HG03095 (cell line): ENCODE measurements at regions not wholly inside any gene's neighbourhood (a gene's known extent, or its start where the extent isn't known, plus 50 kb on each side); places are given as distances from the start of the nearest gene placed in this dataset.
"Not testable (repeated sequence)": the region's sequence is repeated elsewhere in the genome, so short reads cannot be mapped to it uniquely, and the experiment has no call there.

Experiments used
- ATAC-seq: cut with Tn5 transposase; IDR thresholded peaks from one replicate; pipeline ENCODE4 v1.9.1; 2021; ENCODE audit warnings: moderate library complexity; ENCODE audit not compliant: unreplicated experiment

- ATAC-seq, result no peak
Observed at GRCh38 chr13:87295636-87296035, 375.5 kb upstream of the SLITRK5 start.

GRCh38 chr13:87302034-87302433 is 369.1 kb upstream of the SLITRK5 start:
- no peak for ATAC-seq

GRCh38 chr13:87302931-87303330 is 368.2 kb upstream of the SLITRK5 start:
- ATAC-seq, result no peak

GRCh38 chr13:87311165-87311564 is 360.0 kb upstream of the SLITRK5 start:
- no peak for ATAC-seq

GRCh38 chr13:87314822-87315221 is 356.3 kb upstream of the SLITRK5 start:
- no peak for ATAC-seq

- ATAC-seq, result no peak
Observed at GRCh38 chr13:87322386-87322785, 348.8 kb upstream of the SLITRK5 start.

GRCh38 chr13:87324558-87324957 is 346.6 kb upstream of the SLITRK5 start:
- no peak for ATAC-seq

GRCh38 chr13:87331178-87331577 is 340.0 kb upstream of the SLITRK5 start:
- no peak for ATAC-seq

- ATAC-seq, result no peak
Observed at GRCh38 chr13:87333599-87333998, 337.6 kb upstream of the SLITRK5 start.

- ATAC-seq, result no peak
Observed at GRCh38 chr13:87334176-87334575, 337.0 kb upstream of the SLITRK5 start.

- ATAC-seq, result not testable (repeated sequence)
Observed at GRCh38 chr13:87336346-87336889, 334.8 kb upstream of the SLITRK5 start.

- ATAC-seq, result no peak
Observed at GRCh38 chr13:87344176-87344575, 327.0 kb upstream of the SLITRK5 start.

GRCh38 chr13:87355451-87355850 is 315.7 kb upstream of the SLITRK5 start:
- ATAC-seq, result no peak

GRCh38 chr13:87356314-87356713 is 314.9 kb upstream of the SLITRK5 start:
- ATAC-seq, result no peak

GRCh38 chr13:87358319-87358718 is 312.9 kb upstream of the SLITRK5 start:
- ATAC-seq, result no peak

GRCh38 chr13:87361216-87361615 is 310.0 kb upstream of the SLITRK5 start:
- ATAC-seq, result no peak

- no peak for ATAC-seq
Observed at GRCh38 chr13:87368639-87369038, 302.5 kb upstream of the SLITRK5 start.

- ATAC-seq, result no peak
Observed at GRCh38 chr13:87376081-87376480, 295.1 kb upstream of the SLITRK5 start.

GRCh38 chr13:87384099-87384498 is 287.1 kb upstream of the SLITRK5 start:
- no peak for ATAC-seq

GRCh38 chr13:87393358-87393757 is 277.8 kb upstream of the SLITRK5 start:
- no peak for ATAC-seq

GRCh38 chr13:87398047-87398446 is 273.1 kb upstream of the SLITRK5 start:
- ATAC-seq, result no peak

- ATAC-seq, result no peak
Observed at GRCh38 chr13:87403748-87404432, 267.3 kb upstream of the SLITRK5 start.

GRCh38 chr13:87426742-87427141 is 244.4 kb upstream of the SLITRK5 start:
- no peak for ATAC-seq
